ENCODE measurements at regions not wholly inside any gene's neighbourhood (a gene's known extent, or its start where the extent isn't known, plus 50 kb on each side); places are given as distances from the start of the nearest gene placed in this dataset.

GRCh38 chr20:7736336-7736735 is 203.9 kb downstream of the HAO1 start:
- no peak overlapping the region for H3K27ac ChIP-seq (ENCODE audit: low read depth in 1 of 2, low read length in 2 of 2)
- no peak overlapping the region for H3K4me3 ChIP-seq (ENCODE audit: low read depth in 1 of 3, low read length in 3 of 3)
- H3K4me1 ChIP-seq (ENCODE audit: control insufficient read depth in 4 of 4, insufficient read depth in 4 of 4, low read length in 3 of 4) = no peaks in the 10 kb centered on the region
- TF ChIP-seq FOXA1 (IDR thresholded peaks at IDR 0.05) (no peak), RAD21 (IDR thresholded peaks at IDR 0.05) (no peak), NR2F2 (IDR thresholded peaks at IDR 0.05) (no peak), HNF4A (conservative IDR thresholded peaks at IDR 0.05) (no peak)
- H3K9ac ChIP-seq (ENCODE audit: low read depth in 1 of 2, low read length in 2 of 2) = no peak overlapping the region
- 66% methylated on average over 1 of the region's 1 CpG for WGBS
- no peak for DNase-seq (ENCODE audit: low spot score)
- no peaks in the 10 kb centered on the region for H3K27me3 ChIP-seq (ENCODE audit: control insufficient read depth in 4 of 4, insufficient read depth in 4 of 4, low read length in 3 of 4)
- H3K36me3 ChIP-seq (ENCODE audit: control insufficient read depth in 4 of 4, insufficient read depth in 3 of 4, low read depth in 1 of 4, low read length in 3 of 4) = no peaks in the 10 kb centered on the region
- no peaks in the 10 kb centered on the region for H3K9me3 ChIP-seq (ENCODE audit: control insufficient read depth in 4 of 4, low read length in 3 of 4)

GRCh38 chr20:7741866-7742265 is 198.4 kb downstream of the HAO1 start:
- Histone ChIP-seq H3K36me3 (ENCODE audit: control insufficient read depth in 4 of 4, insufficient read depth in 3 of 4, low read depth in 1 of 4, low read length in 3 of 4) (no peaks in the 10 kb centered on the region), H3K9ac (ENCODE audit: low read depth in 1 of 2, low read length in 2 of 2) (no peak overlapping the region), H3K4me1 (ENCODE audit: control insufficient read depth in 4 of 4, insufficient read depth in 4 of 4, low read length in 3 of 4) (no peaks in the 10 kb centered on the region), H3K27ac (ENCODE audit: low read depth in 1 of 2, low read length in 2 of 2) (no peak overlapping the region), H3K4me3 (ENCODE audit: low read depth in 1 of 3, low read length in 3 of 3) (no peak overlapping the region), H3K9me3 (ENCODE audit: control insufficient read depth in 4 of 4, low read length in 3 of 4) (peaks cover 0 to 7% (median 1%) of the 10 kb centered on the region in 4 donors), H3K27me3 (ENCODE audit: control insufficient read depth in 4 of 4, insufficient read depth in 4 of 4, low read length in 3 of 4) (no peaks in the 10 kb centered on the region)
- 91% methylated on average over 2 of the region's 2 CpGs for WGBS
- DNase-seq (ENCODE audit: low spot score) = no peak
- no peak for TF ChIP-seq FOXA1 (IDR thresholded peaks at IDR 0.05)

- H3K36me3 ChIP-seq (ENCODE audit: control insufficient read depth in 4 of 4, insufficient read depth in 3 of 4, low read depth in 1 of 4, low read length in 3 of 4) = no peaks in the 10 kb centered on the region
- no peak for DNase-seq (ENCODE audit: low spot score)
- H3K4me1 ChIP-seq (ENCODE audit: control insufficient read depth in 4 of 4, insufficient read depth in 4 of 4, low read length in 3 of 4) = no peaks in the 10 kb centered on the region
- TF ChIP-seq HNF4A (conservative IDR thresholded peaks at IDR 0.05) = no peak
- no peak for TF ChIP-seq GABPA (IDR thresholded peaks at IDR 0.05 in 1 of 2, conservative IDR thresholded peaks at IDR 0.05 in 1 of 2)
- TF ChIP-seq FOXA1 (IDR thresholded peaks at IDR 0.05) = no peak
- TF ChIP-seq MAX (IDR thresholded peaks at IDR 0.05) = no peak
- no peak for TF ChIP-seq FOXA2 (IDR thresholded peaks at IDR 0.05)
- no peak for TF ChIP-seq EGR1 (IDR thresholded peaks at IDR 0.05; ENCODE audit: low read depth in 2 of 2)
- WGBS = 87% methylated on average over 2 of the region's 2 CpGs
- H3K27me3 ChIP-seq (ENCODE audit: control insufficient read depth in 4 of 4, insufficient read depth in 4 of 4, low read length in 3 of 4) = no peaks in the 10 kb centered on the region
- H3K4me3 ChIP-seq (ENCODE audit: low read depth in 1 of 3, low read length in 3 of 3) = no peak overlapping the region
- peaks cover 0 to 7% (median 1%) of the 10 kb centered on the region in 4 donors for H3K9me3 ChIP-seq (ENCODE audit: control insufficient read depth in 4 of 4, low read length in 3 of 4)
- no peak overlapping the region for H3K9ac ChIP-seq (ENCODE audit: low read depth in 1 of 2, low read length in 2 of 2)
- no peak overlapping the region for H3K27ac ChIP-seq (ENCODE audit: low read depth in 1 of 2, low read length in 2 of 2)
These were observed 197.8 kb downstream of the HAO1 start for GRCh38 chr20:7742479-7742878.

- Histone ChIP-seq H3K9ac (ENCODE audit: low read depth in 1 of 2, low read length in 2 of 2) (no peak overlapping the region), H3K4me3 (ENCODE audit: low read depth in 1 of 3, low read length in 3 of 3) (no peak overlapping the region), H3K27ac (ENCODE audit: low read depth in 1 of 2, low read length in 2 of 2) (no peak overlapping the region), H3K4me1 (ENCODE audit: control insufficient read depth in 4 of 4, insufficient read depth in 4 of 4, low read length in 3 of 4) (peaks cover 0 to 6% (median 0%) of the 10 kb centered on the region in 4 donors), H3K36me3 (ENCODE audit: control insufficient read depth in 4 of 4, insufficient read depth in 3 of 4, low read depth in 1 of 4, low read length in 3 of 4) (no peaks in the 10 kb centered on the region), H3K27me3 (ENCODE audit: control insufficient read depth in 4 of 4, insufficient read depth in 4 of 4, low read length in 3 of 4) (no peaks in the 10 kb centered on the region), H3K9me3 (ENCODE audit: control insufficient read depth in 4 of 4, low read length in 3 of 4) (peaks cover 0 to 7% (median 1%) of the 10 kb centered on the region in 4 donors)
- TF ChIP-seq EGR1 (IDR thresholded peaks at IDR 0.05; ENCODE audit: low read depth in 2 of 2) = no peak
- DNase-seq (ENCODE audit: low spot score) = no peak
- whole genome bisulfite sequencing = 94% methylated on average over 1 of the region's 1 CpG
These were observed 195.8 kb downstream of the HAO1 start for GRCh38 chr20:7744411-7744810.

- no peak for TF ChIP-seq REST (IDR thresholded peaks at IDR 0.05)
- no peak for TF ChIP-seq RAD21 (IDR thresholded peaks at IDR 0.05)
- peak; percentile 13 to 26 for TF ChIP-seq HNF4A (conservative IDR thresholded peaks at IDR 0.05)
- no peak for TF ChIP-seq FOXA2 (IDR thresholded peaks at IDR 0.05)
- H3K4me1 ChIP-seq (ENCODE audit: control insufficient read depth in 4 of 4, insufficient read depth in 4 of 4, low read length in 3 of 4) = peaks cover 2 to 17% (median 5%) of the 10 kb centered on the region in 4 donors
- no peak for DNase-seq (ENCODE audit: low spot score)
- no peak overlapping the region for H3K9ac ChIP-seq (ENCODE audit: low read depth in 1 of 2, low read length in 2 of 2)
- H3K9me3 ChIP-seq (ENCODE audit: control insufficient read depth in 4 of 4, low read length in 3 of 4) = peaks cover 0 to 7% (median 0%) of the 10 kb centered on the region in 4 donors
- H3K27me3 ChIP-seq (ENCODE audit: control insufficient read depth in 4 of 4, insufficient read depth in 4 of 4, low read length in 3 of 4) = no peaks in the 10 kb centered on the region
- H3K36me3 ChIP-seq (ENCODE audit: control insufficient read depth in 4 of 4, insufficient read depth in 3 of 4, low read depth in 1 of 4, low read length in 3 of 4) = no peaks in the 10 kb centered on the region
- H3K4me3 ChIP-seq (ENCODE audit: low read depth in 1 of 3, low read length in 3 of 3) = no peak overlapping the region
- H3K27ac ChIP-seq (ENCODE audit: low read depth in 1 of 2, low read length in 2 of 2) = no peak overlapping the region
These were observed 191.6 kb downstream of the HAO1 start for GRCh38 chr20:7748624-7749023.

Data from liver (tissue), 7 donors.